GM21423 (cell line): ENCODE measurements at regions not wholly inside any gene's neighbourhood (a gene's known extent, or its start where the extent isn't known, plus 50 kb on each side); places are given as distances from the start of the nearest gene placed in this dataset.
"Not testable (repeated sequence)": the region's sequence is repeated elsewhere in the genome, so short reads cannot be mapped to it uniquely, and the experiment has no call there.

Experiments used
- ATAC-seq: cut with Tn5 transposase; IDR thresholded peaks from one replicate; pipeline ENCODE4 v1.9.1; 2021; ENCODE audit warnings: mild to moderate bottlenecking, moderate library complexity; ENCODE audit not compliant: unreplicated experiment

- no peak for ATAC-seq
These were observed 68.6 kb upstream of the PRSS16 start for GRCh38 chr6:27178860-27179259.

GRCh38 chr6:27183060-27183832 lies 64.3 kb upstream of the PRSS16 start:
- no peak for ATAC-seq

- no peak for ATAC-seq
These were observed 60.1 kb upstream of the PRSS16 start for GRCh38 chr6:27187231-27188060.

GRCh38 chr6:27188061-27188884 lies 59.2 kb upstream of the PRSS16 start:
- ATAC-seq: peak; percentile 81

GRCh38 chr6:27188885-27189418 lies 58.5 kb upstream of the PRSS16 start:
- ATAC-seq: peak; percentile 57

- no peak for ATAC-seq
These were observed 57.4 kb upstream of the PRSS16 start for GRCh38 chr6:27190126-27190525.

GRCh38 chr6:27194453-27194852 lies 53.0 kb upstream of the PRSS16 start:
- ATAC-seq: not testable (repeated sequence)

GRCh38 chr6:27195547-27195946 lies 52.0 kb upstream of the PRSS16 start:
- ATAC-seq: not testable (repeated sequence)
